HepG2 (cell line): ENCODE measurements at regions not wholly inside any gene's neighbourhood (a gene's known extent, or its start where the extent isn't known, plus 50 kb on each side); places are given as distances from the start of the nearest gene placed in this dataset.

Source experiments
- CTCF ChIP-seq: sonication (generic); formaldehyde crosslinking; IDR thresholded peaks from 2 replicates; pipeline ENCODE4 v1.5.0; 2020; ENCODE audit warnings: mild to moderate bottlenecking, missing genetic modification reagents, moderate library complexity
- ELF1 ChIP-seq: sonication (generic); formaldehyde crosslinking; IDR thresholded peaks from 2 replicates; pipeline ENCODE4 v1.4.0; 2020; ENCODE audit warnings: missing genetic modification reagents
- TGIF2 ChIP-seq: IDR thresholded peaks from 2 replicates; pipeline ENCODE4 v1.6.1; 2016; ENCODE audit warnings: control low read depth, missing compliant biosample characterization
- ZBTB25 ChIP-seq: IDR thresholded peaks from 2 replicates; pipeline ENCODE4 v1.6.1; 2018; ENCODE audit warnings: missing genetic modification reagents
- ZNF264 ChIP-seq: sonication (generic); formaldehyde crosslinking; IDR thresholded peaks from 2 replicates; pipeline ENCODE4 v1.4.0; 2020; ENCODE audit warnings: missing genetic modification reagents

GRCh38 chr10:62529396-62529795 lies 155.2 kb downstream of the ZNF365 start:
- TF ChIP-seq ZNF264 (CRISPR knock-in tag) = no peak
- TF ChIP-seq TGIF2 = no peak
- no peak for TF ChIP-seq CTCF
- no peak for TF ChIP-seq ZBTB25
- no peak for TF ChIP-seq ELF1
